HEK293T (cell line): ENCODE measurements at regions not wholly inside any gene's neighbourhood (a gene's known extent, or its start where the extent isn't known, plus 50 kb on each side); places are given as distances from the start of the nearest gene placed in this dataset.

Source experiments
- BHLHE40 ChIP-seq: fragments of 450-650 bp; IDR thresholded peaks from 2 replicates; pipeline ENCODE4 v1.6.1; 2016; ENCODE audit warnings: mild to moderate bottlenecking, moderate library complexity, borderline replicate concordance
- FOXA1 ChIP-seq: fragments of 450-650 bp; IDR thresholded peaks from 2 replicates; pipeline ENCODE4 v1.6.1; 2016; ENCODE audit warnings: mild to moderate bottlenecking
- FOXK2 ChIP-seq: fragments of 450-650 bp; IDR thresholded peaks from 2 replicates; pipeline ENCODE4 v1.6.1; 2016; ENCODE audit warnings: mild to moderate bottlenecking
- FOXM1 ChIP-seq: fragments of 450-650 bp; IDR thresholded peaks from 2 replicates; pipeline ENCODE4 v1.6.1; 2017; ENCODE audit warnings: mild to moderate bottlenecking, borderline replicate concordance
- HDGF ChIP-seq: fragments of 450-650 bp; IDR thresholded peaks from 2 replicates; pipeline ENCODE4 v1.6.1; 2017; ENCODE audit warnings: antibody characterized with exemption, borderline replicate concordance
- SP1 ChIP-seq: fragments of 450-650 bp; IDR thresholded peaks from 2 replicates; pipeline ENCODE4 v1.6.1; 2017
- SUZ12 ChIP-seq: fragments of 450-650 bp; IDR thresholded peaks from 2 replicates; pipeline ENCODE4 v1.6.1; 2016; ENCODE audit warnings: mild to moderate bottlenecking
- ZNF384 ChIP-seq: fragments of 450-650 bp; IDR thresholded peaks from 2 replicates; pipeline ENCODE4 v1.6.1; 2016

GRCh38 chr6:130515306-130515705 is 149.5 kb downstream of the TMEM200A start:
- TF ChIP-seq FOXK2 (no peak), FOXA1 (no peak), BHLHE40 (no peak), SP1 (no peak), FOXM1 (no peak), ZNF384 (no peak), SUZ12 (no peak), HDGF (no peak)
